PC-3 (cell line): ENCODE measurements at regions not wholly inside any gene's neighbourhood (a gene's known extent, or its start where the extent isn't known, plus 50 kb on each side); places are given as distances from the start of the nearest gene placed in this dataset.

Experiments
- ATAC-seq: fragments of 200-7000 bp; cut with Tn5 transposase; 2 replicates; pipeline ENCODE4 v1.9.1; 2020; ENCODE audit warnings: mild to moderate bottlenecking, moderate library complexity
- BruUV-seq: library from RNA; stranded (reverse); fragments of 400-500 nt; replicated peaks from 2 replicates; lab custom pipeline; 2021; lab: Mats Ljungman, UMichigan
- CTCF ChIA-PET: fragments of 300-600 bp; sonication (Branson Sonifier 250); formaldehyde crosslinking; loops from one replicate; lab custom pipeline; 2022; ENCODE audit warnings: antibody characterized with exemption; lab: Charles Lee
- POLR2A ChIA-PET: fragments of 300-600 bp; sonication (Branson Sonifier 250); formaldehyde crosslinking; loops from one replicate; lab custom pipeline; 2022; ENCODE audit warnings: antibody characterized with exemption; ENCODE audit not compliant: unreplicated experiment; lab: Charles Lee
- DNase-seq: peaks from one replicate; pipeline ENCODE4 v3.0.0-alpha.2; 2015
- H2AFZ ChIP-seq: fragments of 300-600 bp; sonication (generic); 2 replicates; pipeline ENCODE4 v1.6.0; 2016; ENCODE audit warnings: antibody characterized with exemption, low read length
- H3F3A ChIP-seq: fragments of 300-600 bp; sonication (generic); one replicate; pipeline ENCODE4 v1.6.0; 2017; ENCODE audit warnings: antibody characterized with exemption, low read length, control low read depth, mild to moderate bottlenecking; ENCODE audit not compliant: unreplicated experiment
- H3K27ac ChIP-seq: fragments of 300-600 bp; sonication (generic); 2 replicates; pipeline ENCODE4 v1.5.1; 2016; ENCODE audit warnings: mild to moderate bottlenecking, low read length
- H3K27me3 ChIP-seq: fragments of 300-600 bp; sonication (generic); 2 replicates; pipeline ENCODE4 v1.6.1; 2016; ENCODE audit warnings: low read length, mixed read lengths
- H3K36me3 ChIP-seq: fragments of 300-600 bp; sonication (generic); 2 replicates; pipeline ENCODE4 v1.6.1; 2016; ENCODE audit warnings: low read depth, mixed run types, low read length, mixed read lengths
- H3K4me1 ChIP-seq: fragments of 300-600 bp; sonication (generic); 2 replicates; pipeline ENCODE4 v1.5.1; 2016; ENCODE audit warnings: low read length; ENCODE audit not compliant: insufficient read depth
- H3K4me2 ChIP-seq: fragments of 300-600 bp; sonication (generic); 2 replicates; pipeline ENCODE4 v1.6.0; 2016; ENCODE audit warnings: low read length
- H3K4me3 ChIP-seq: fragments of 300-600 bp; sonication (generic); 2 replicates; pipeline ENCODE4 v1.5.1; 2016; ENCODE audit warnings: mild to moderate bottlenecking, low read length, mixed read lengths
- H3K79me2 ChIP-seq: fragments of 300-600 bp; sonication (generic); 2 replicates; pipeline ENCODE4 v1.6.1; 2017; ENCODE audit warnings: low read length, mixed read lengths
- H3K9ac ChIP-seq: fragments of 300-600 bp; sonication (generic); 2 replicates; pipeline ENCODE4 v1.6.0; 2016; ENCODE audit warnings: mild to moderate bottlenecking, low read length
- H3K9me2 ChIP-seq: fragments of 300-600 bp; sonication (generic); replicated peaks from 2 replicates; pipeline ENCODE4 v1.6.1; 2016; ENCODE audit warnings: mixed run types, low read length, mixed read lengths
- H3K9me3 ChIP-seq: fragments of 300-600 bp; sonication (generic); 2 replicates; pipeline ENCODE4 v1.6.1; 2016; ENCODE audit warnings: low read length, mixed read lengths
- H4K20me1 ChIP-seq: fragments of 300-600 bp; sonication (generic); 2 replicates; pipeline ENCODE4 v1.6.1; 2016; ENCODE audit warnings: low read length, mixed read lengths
- EZH2 ChIP-seq: fragments of 300-600 bp; sonication (generic); IDR thresholded peaks from one replicate; pipeline ENCODE4 v1.6.1; 2017; ENCODE audit warnings: antibody characterized with exemption, mild to moderate bottlenecking, low read length; ENCODE audit not compliant: unreplicated experiment
- EZH2phosphoT487 ChIP-seq: fragments of 300-600 bp; sonication (generic); IDR thresholded peaks from 2 replicates; pipeline ENCODE4 v1.6.1; 2018; ENCODE audit warnings: mild to moderate bottlenecking, antibody characterized with exemption, low read length, borderline replicate concordance
- intact Hi-C: fragments of 100-400 bp; cut with micrococcal nuclease; formaldehyde crosslinking; loops from 2 replicates; pipeline ENCODE4 v1.9.0; 2023
- TF ChIP-seq, protein P1 (sequence below): fragments of 300-600 bp; sonication (generic); conservative IDR thresholded peaks from 2 replicates; pipeline ENCODE4 v1.5.1; 2017; ENCODE audit warnings: antibody characterized with exemption, low read depth, mild to moderate bottlenecking, low read length

DNA sequence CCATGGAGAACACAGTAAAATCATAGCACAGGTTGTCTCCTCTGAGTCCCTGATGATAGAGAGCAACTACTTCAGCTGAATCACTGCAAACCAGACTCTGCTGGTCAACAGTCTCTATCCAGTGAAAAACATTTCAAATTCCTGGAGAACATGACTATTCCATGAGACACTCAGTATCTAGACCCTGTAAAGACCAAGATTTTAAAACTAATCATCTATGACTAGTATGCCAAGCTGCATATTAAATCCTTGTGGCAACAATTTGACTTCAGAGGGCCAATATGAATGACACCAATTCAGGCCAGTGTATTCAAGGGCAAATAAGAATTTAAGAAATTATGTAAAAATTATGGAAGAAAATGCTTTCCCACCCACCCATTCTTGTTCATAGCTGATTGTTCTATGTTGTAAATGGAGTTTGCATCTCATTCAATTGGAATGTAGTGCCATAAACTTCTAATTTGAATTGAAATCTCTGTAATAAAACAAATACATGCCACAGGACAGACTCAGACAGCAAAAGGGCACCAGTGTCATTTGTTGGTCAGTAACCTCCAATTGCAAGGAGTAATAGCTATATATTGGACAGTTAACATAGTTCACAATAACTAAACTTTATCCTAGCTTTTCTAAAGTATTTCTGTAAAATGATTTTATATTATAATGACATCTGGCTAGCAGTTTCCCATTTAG is 80.1 kb upstream of the LPAR1 start:
- H3K36me3 ChIP-seq: no peaks in the 10 kb centered on the region
- no peaks in the 10 kb centered on the region for H3K27me3 ChIP-seq
- no peaks in the 10 kb centered on the region for H4K20me1 ChIP-seq
- CTCF ChIA-PET: no interaction called here
- BruUV-seq: no TSS peak
- H2AFZ ChIP-seq: no peak overlapping the region
- H3K4me1 ChIP-seq: no peaks in the 10 kb centered on the region
- intact Hi-C loops: no loop called here
- H3K27ac ChIP-seq: no peak overlapping the region
- no peak overlapping the region for H3K9ac ChIP-seq
- no peak overlapping the region for H3K4me2 ChIP-seq
- POLR2A ChIA-PET: interaction anchor here (0.5 kb wide), 1 partner anchor 39 kb away, joined by 3 read pairs; no protein-coding TSS in a partner anchor
- H3K79me2 ChIP-seq: no peaks in the 10 kb centered on the region
- TF ChIP-seq, protein P1, sequence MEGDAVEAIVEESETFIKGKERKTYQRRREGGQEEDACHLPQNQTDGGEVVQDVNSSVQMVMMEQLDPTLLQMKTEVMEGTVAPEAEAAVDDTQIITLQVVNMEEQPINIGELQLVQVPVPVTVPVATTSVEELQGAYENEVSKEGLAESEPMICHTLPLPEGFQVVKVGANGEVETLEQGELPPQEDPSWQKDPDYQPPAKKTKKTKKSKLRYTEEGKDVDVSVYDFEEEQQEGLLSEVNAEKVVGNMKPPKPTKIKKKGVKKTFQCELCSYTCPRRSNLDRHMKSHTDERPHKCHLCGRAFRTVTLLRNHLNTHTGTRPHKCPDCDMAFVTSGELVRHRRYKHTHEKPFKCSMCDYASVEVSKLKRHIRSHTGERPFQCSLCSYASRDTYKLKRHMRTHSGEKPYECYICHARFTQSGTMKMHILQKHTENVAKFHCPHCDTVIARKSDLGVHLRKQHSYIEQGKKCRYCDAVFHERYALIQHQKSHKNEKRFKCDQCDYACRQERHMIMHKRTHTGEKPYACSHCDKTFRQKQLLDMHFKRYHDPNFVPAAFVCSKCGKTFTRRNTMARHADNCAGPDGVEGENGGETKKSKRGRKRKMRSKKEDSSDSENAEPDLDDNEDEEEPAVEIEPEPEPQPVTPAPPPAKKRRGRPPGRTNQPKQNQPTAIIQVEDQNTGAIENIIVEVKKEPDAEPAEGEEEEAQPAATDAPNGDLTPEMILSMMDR: no peak
- TF ChIP-seq EZH2 (no peak), EZH2phosphoT487 (no peak)
- no peaks in the 10 kb centered on the region for H3K9me2 ChIP-seq
- peak; percentile 18; the same call in 1 of the 2 replicates for ATAC-seq
- H3K9me3 ChIP-seq: no peaks in the 10 kb centered on the region
- H3F3A ChIP-seq: no peaks in the 10 kb centered on the region
- DNase-seq: peak; percentile 22
- H3K4me3 ChIP-seq: no peak overlapping the region

DNA sequence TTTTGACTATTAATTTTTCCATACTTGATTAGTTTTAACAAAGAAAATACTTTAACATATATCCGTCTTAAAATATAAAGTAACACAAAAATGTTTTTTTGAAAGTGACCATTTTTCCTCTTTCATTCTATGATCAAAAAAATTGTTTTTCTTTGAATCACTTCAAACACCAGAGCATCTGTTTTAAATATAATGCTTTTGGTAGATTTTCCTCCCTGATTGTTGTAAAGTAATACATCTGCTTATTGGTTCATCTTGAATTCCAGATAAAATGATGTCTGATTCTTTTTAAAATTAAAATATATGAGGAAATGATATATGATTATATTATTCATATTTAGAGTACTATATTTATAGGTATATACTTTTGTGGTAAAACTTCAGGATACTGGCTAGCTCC is 76.2 kb upstream of the LPAR1 start:
- Histone ChIP-seq H3K9me3 (no peaks in the 10 kb centered on the region), H3K4me1 (no peaks in the 10 kb centered on the region), H3K27me3 (no peaks in the 10 kb centered on the region), H3K27ac (no peak overlapping the region), H3K4me2 (no peak overlapping the region), H2AFZ (no peak overlapping the region), H3K4me3 (no peak overlapping the region), H3K9ac (no peak overlapping the region), H3K79me2 (no peaks in the 10 kb centered on the region), H3F3A (no peaks in the 10 kb centered on the region), H4K20me1 (no peaks in the 10 kb centered on the region), H3K9me2 (no peaks in the 10 kb centered on the region), H3K36me3 (no peaks in the 10 kb centered on the region)
- intact Hi-C loops: no loop called here
- ChIA-PET POLR2A (no interaction called here), CTCF (no interaction called here)
- TF ChIP-seq EZH2 (no peak), EZH2phosphoT487 (no peak)
- TF ChIP-seq, protein P1: no peak
- no peak for DNase-seq
- BruUV-seq: no TSS peak
- ATAC-seq: no peak

DNA sequence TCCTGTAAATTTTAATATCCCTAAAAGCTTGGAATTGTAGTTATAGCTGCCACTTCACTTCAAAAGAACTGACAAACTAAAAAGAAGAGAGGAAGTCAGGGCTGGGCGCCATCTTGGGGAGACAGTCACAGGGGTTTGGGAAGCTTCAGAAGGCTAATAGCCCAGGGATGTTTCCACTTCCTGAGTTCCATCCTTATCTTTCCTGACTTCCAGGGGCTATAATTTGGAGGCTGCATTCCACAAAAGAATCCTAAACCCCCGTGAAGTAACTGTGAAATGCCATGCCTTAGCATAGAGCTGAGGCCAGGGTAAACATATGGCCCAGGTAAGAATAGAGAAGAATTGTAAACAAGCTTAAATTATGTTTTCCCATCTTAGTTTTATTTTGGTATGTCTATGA is 75.4 kb upstream of the LPAR1 start:
- H3K4me1 ChIP-seq: no peaks in the 10 kb centered on the region
- ChIA-PET CTCF (no interaction called here), POLR2A (no interaction called here)
- no peaks in the 10 kb centered on the region for H3K27me3 ChIP-seq
- no peak overlapping the region for H3K27ac ChIP-seq
- no peaks in the 10 kb centered on the region for H3F3A ChIP-seq
- BruUV-seq: no TSS peak
- H3K9me3 ChIP-seq: no peaks in the 10 kb centered on the region
- ATAC-seq (no peak), DNase-seq (no peak)
- H3K79me2 ChIP-seq: no peaks in the 10 kb centered on the region
- no peak overlapping the region for H3K4me2 ChIP-seq
- TF ChIP-seq EZH2 (no peak), EZH2phosphoT487 (no peak)
- TF ChIP-seq, protein P1: no peak
- no peaks in the 10 kb centered on the region for H3K36me3 ChIP-seq
- intact Hi-C loops: no loop called here
- H2AFZ ChIP-seq: no peak overlapping the region
- no peak overlapping the region for H3K4me3 ChIP-seq
- no peak overlapping the region for H3K9ac ChIP-seq
- H4K20me1 ChIP-seq: no peaks in the 10 kb centered on the region
- H3K9me2 ChIP-seq: no peaks in the 10 kb centered on the region
